GM12875 (cell line): ENCODE measurements at regions not wholly inside any gene's neighbourhood (a gene's known extent, or its start where the extent isn't known, plus 50 kb on each side); places are given as distances from the start of the nearest gene placed in this dataset.
"Not testable (repeated sequence)": the region's sequence is repeated elsewhere in the genome, so short reads cannot be mapped to it uniquely, and the experiment has no call there.

Source experiments
- H3K4me3 ChIP-seq: one replicate; pipeline ENCODE4 v1.5.1; 2011; ENCODE audit warnings: low read depth, low read length, control low read depth
- CTCF ChIP-seq: IDR thresholded peaks from 2 replicates; pipeline ENCODE4 v1.5.1; 2011; ENCODE audit warnings: low read depth, mild to moderate bottlenecking, control low read depth, inconsistent platforms, low read length, moderate library complexity, borderline replicate concordance; ENCODE audit not compliant: insufficient read depth

- H3K4me3 ChIP-seq: no peak overlapping the region
- TF ChIP-seq CTCF: no peak
Measured at GRCh38 chr4:57973819-57974218, 863.6 kb upstream of the IGFBP7 start.

GRCh38 chr4:57971261-57971660 lies 861.1 kb upstream of the IGFBP7 start:
- no peak overlapping the region for H3K4me3 ChIP-seq
- TF ChIP-seq CTCF: no peak

- TF ChIP-seq CTCF: no peak
- H3K4me3 ChIP-seq: no peak overlapping the region
Measured at GRCh38 chr4:57966987-57967760, 857.0 kb upstream of the IGFBP7 start.

GRCh38 chr4:57965431-57965830 lies 855.2 kb upstream of the IGFBP7 start:
- H3K4me3 ChIP-seq: not testable (repeated sequence)

GRCh38 chr4:57945298-57945697 lies 835.1 kb upstream of the IGFBP7 start:
- TF ChIP-seq CTCF: no peak
- no peak overlapping the region for H3K4me3 ChIP-seq

GRCh38 chr4:57943682-57944081 lies 833.5 kb upstream of the IGFBP7 start:
- H3K4me3 ChIP-seq: no peak overlapping the region
- no peak for TF ChIP-seq CTCF

GRCh38 chr4:57937326-57937725 lies 827.1 kb upstream of the IGFBP7 start:
- H3K4me3 ChIP-seq: not testable (repeated sequence)

- no peak for TF ChIP-seq CTCF
- H3K4me3 ChIP-seq: no peak overlapping the region
Measured at GRCh38 chr4:57926311-57926710, 816.1 kb upstream of the IGFBP7 start.
